KG1 (cell line): ENCODE measurements at regions not wholly inside any gene's neighbourhood (a gene's known extent, or its start where the extent isn't known, plus 50 kb on each side); places are given as distances from the start of the nearest gene placed in this dataset.

Experiments used
- DNase-seq: peaks from one replicate; lab custom pipeline; 2025; lab: John Stamatoyannopoulos, UW

GRCh38 chr3:174651951-174652350 lies 207.2 kb upstream of the NAALADL2 start:
- DNase-seq: no peak

- no peak for DNase-seq
Observed at GRCh38 chr3:174659511-174659910, 199.6 kb upstream of the NAALADL2 start.

- DNase-seq: no peak
Observed at GRCh38 chr3:174662653-174663052, 196.5 kb upstream of the NAALADL2 start.

- no peak for DNase-seq
Observed at GRCh38 chr3:174667386-174667785, 191.7 kb upstream of the NAALADL2 start.

- DNase-seq: no peak
Observed at GRCh38 chr3:174675406-174675805, 183.7 kb upstream of the NAALADL2 start.

GRCh38 chr3:174681784-174682183 lies 177.3 kb upstream of the NAALADL2 start:
- no peak for DNase-seq

- DNase-seq: no peak
Observed at GRCh38 chr3:174685796-174686195, 173.3 kb upstream of the NAALADL2 start.

GRCh38 chr3:174697310-174697709 lies 161.8 kb upstream of the NAALADL2 start:
- no peak for DNase-seq

- DNase-seq: no peak
Observed at GRCh38 chr3:174700736-174701135, 158.4 kb upstream of the NAALADL2 start.

- no peak for DNase-seq
Observed at GRCh38 chr3:174710612-174711011, 148.5 kb upstream of the NAALADL2 start.

- DNase-seq: no peak
Observed at GRCh38 chr3:174715386-174715785, 143.7 kb upstream of the NAALADL2 start.

GRCh38 chr3:174716956-174717505 lies 142.1 kb upstream of the NAALADL2 start:
- DNase-seq: no peak

- no peak for DNase-seq
Observed at GRCh38 chr3:174720717-174721116, 138.4 kb upstream of the NAALADL2 start.

- no peak for DNase-seq
Observed at GRCh38 chr3:174725303-174725702, 133.8 kb upstream of the NAALADL2 start.

GRCh38 chr3:174737966-174738365 lies 121.2 kb upstream of the NAALADL2 start:
- DNase-seq: no peak

GRCh38 chr3:174749143-174749542 lies 110.0 kb upstream of the NAALADL2 start:
- DNase-seq: no peak

GRCh38 chr3:174755833-174756829 lies 103.0 kb upstream of the NAALADL2 start:
- no peak for DNase-seq

GRCh38 chr3:174758943-174759342 lies 100.2 kb upstream of the NAALADL2 start:
- no peak for DNase-seq

- DNase-seq: no peak
Observed at GRCh38 chr3:174767406-174767805, 91.7 kb upstream of the NAALADL2 start.

- DNase-seq: no peak
Observed at GRCh38 chr3:174767853-174768382, 91.2 kb upstream of the NAALADL2 start.

- DNase-seq: no peak
Observed at GRCh38 chr3:174769171-174769570, 90.0 kb upstream of the NAALADL2 start.

- no peak for DNase-seq
Observed at GRCh38 chr3:174775603-174776002, 83.5 kb upstream of the NAALADL2 start.

- no peak for DNase-seq
Observed at GRCh38 chr3:174776123-174776522, 83.0 kb upstream of the NAALADL2 start.
